Caco-2 (cell line): ENCODE measurements at regions not wholly inside any gene's neighbourhood (a gene's known extent, or its start where the extent isn't known, plus 50 kb on each side); places are given as distances from the start of the nearest gene placed in this dataset.

ENCODE experiments used
- BruUV-seq: library from RNA; stranded (reverse); fragments of 400-500 nt; replicated peaks from 2 replicates; lab custom pipeline; 2021; lab: Mats Ljungman, UMichigan
- CTCF ChIA-PET: fragments of 300-600 bp; sonication (Branson Sonifier 250); formaldehyde crosslinking; loops from one replicate; lab custom pipeline; 2022; ENCODE audit warnings: antibody characterized with exemption; lab: Charles Lee
- POLR2A ChIA-PET: fragments of 300-600 bp; sonication (Branson Sonifier 250); formaldehyde crosslinking; loops from one replicate; lab custom pipeline; 2022; ENCODE audit warnings: antibody characterized with exemption; lab: Charles Lee
- DNase-seq, 2 experiments: peaks; one replicate each; pipeline versions ENCODE4 v3.0.0 to v3.0.0-alpha.2; 2020 to 2022
- H3K27me3 ChIP-seq: replicated peaks from 2 replicates; pipeline ENCODE4 v1.6.0; 2011; ENCODE audit warnings: low read length; ENCODE audit not compliant: control insufficient read depth, insufficient read depth
- H3K36me3 ChIP-seq: 2 replicates; pipeline ENCODE4 v1.5.1; 2011; ENCODE audit warnings: low read length; ENCODE audit not compliant: control insufficient read depth, insufficient read depth
- H3K4me1 ChIP-seq: fragments of 250-450 bp; sonication (Bioruptor Pico); 2 replicates; pipeline ENCODE4 v1.5.1; 2020; ENCODE audit warnings: mild to moderate bottlenecking
- H3K4me3 ChIP-seq: 2 replicates; pipeline ENCODE4 v1.5.1; 2011; ENCODE audit warnings: low read depth, mild to moderate bottlenecking, control low read depth, low read length
- H3K9me3 ChIP-seq: fragments of 250-450 bp; sonication (Bioruptor Pico); 2 replicates; pipeline ENCODE4 v1.5.1; 2020; ENCODE audit warnings: mild to moderate bottlenecking, moderate library complexity
- H3K27ac Mint-ChIP-seq: one replicate; pipeline ENCODE4 v1.8.0; 2022; ENCODE audit warnings: mixed read lengths; ENCODE audit not compliant: unreplicated experiment
- H3K27me3 Mint-ChIP-seq: one replicate; pipeline ENCODE4 v1.8.0; 2022; ENCODE audit warnings: mixed read lengths; ENCODE audit not compliant: insufficient read depth, unreplicated experiment
- H3K36me3 Mint-ChIP-seq: one replicate; pipeline ENCODE4 v1.8.0; 2022; ENCODE audit warnings: mild to moderate bottlenecking, mixed read lengths; ENCODE audit not compliant: insufficient read depth, unreplicated experiment
- H3K4me1 Mint-ChIP-seq: one replicate; pipeline ENCODE4 v1.8.0; 2022; ENCODE audit warnings: low read depth, mixed read lengths; ENCODE audit not compliant: unreplicated experiment
- H3K4me3 Mint-ChIP-seq: one replicate; pipeline ENCODE4 v1.8.0; 2022; ENCODE audit warnings: mild to moderate bottlenecking, moderate library complexity, mixed read lengths; ENCODE audit not compliant: unreplicated experiment
- H3K9me3 Mint-ChIP-seq: one replicate; pipeline ENCODE4 v1.8.0; 2022; ENCODE audit warnings: mixed read lengths; ENCODE audit not compliant: unreplicated experiment
- CTCF ChIP-seq, 2 experiments: fragments of 200-600 bp in 1 of 2; IDR thresholded peaks; 1 replicate in 1 of 2; 2 replicates in 1 of 2; pipeline versions ENCODE4 v1.5.1 to v1.8.0; 2011 to 2022; ENCODE audit warnings: antibody characterized with exemption in 1 of 2, control low read depth in 1 of 2, inconsistent platforms in 1 of 2, low read depth in 1 of 2, low read length in 1 of 2, mild to moderate bottlenecking in 1 of 2, moderate library complexity in 1 of 2; ENCODE audit not compliant: insufficient read depth in 1 of 2, severe bottlenecking in 1 of 2, unreplicated experiment in 1 of 2
- intact Hi-C: fragments of 100-400 bp; cut with micrococcal nuclease; formaldehyde crosslinking; loops from one replicate; pipeline ENCODE4 v1.10.0; 2022; ENCODE audit not compliant: unreplicated experiment

GRCh38 chr2:217037353-217037752 is 177.5 kb upstream of the TNP1 start:
- Mint-ChIP-seq H3K9me3 (peaks cover 9% of the 10 kb centered on the region), H3K36me3 (no peaks in the 10 kb centered on the region), H3K27ac (no peak overlapping the region), H3K4me1 (no peaks in the 10 kb centered on the region), H3K4me3 (no peak overlapping the region), H3K27me3 (peaks cover 11% of the 10 kb centered on the region)
- CTCF ChIA-PET: no interaction called here
- no peaks in the 10 kb centered on the region for H3K4me1 ChIP-seq
- no TSS peak for BruUV-seq
- no peak for DNase-seq
- H3K9me3 ChIP-seq: no peaks in the 10 kb centered on the region
- intact Hi-C loops: no loop called here
- no peak overlapping the region for H3K4me3 ChIP-seq
- peaks cover 2% of the 10 kb centered on the region; the same call in 1 of the 2 replicates for H3K27me3 ChIP-seq
- TF ChIP-seq CTCF (IDR thresholded peaks at IDR 0.05; ENCODE audit: insufficient read depth in 1 of 2, low read depth in 1 of 2, low read length in 1 of 2, severe bottlenecking in 1 of 2, unreplicated experiment in 1 of 2): no peak
- POLR2A ChIA-PET: no interaction called here
- H3K36me3 ChIP-seq: no peaks in the 10 kb centered on the region

GRCh38 chr2:217035967-217036366 is 176.1 kb upstream of the TNP1 start:
- TF ChIP-seq CTCF (IDR thresholded peaks at IDR 0.05; ENCODE audit: insufficient read depth in 1 of 2, low read depth in 1 of 2, low read length in 1 of 2, severe bottlenecking in 1 of 2, unreplicated experiment in 1 of 2): no peak
- H3K4me3 Mint-ChIP-seq: no peak overlapping the region
- H3K4me1 Mint-ChIP-seq: no peaks in the 10 kb centered on the region
- Histone ChIP-seq H3K36me3 (no peaks in the 10 kb centered on the region), H3K4me3 (no peak overlapping the region), H3K4me1 (no peaks in the 10 kb centered on the region), H3K9me3 (no peaks in the 10 kb centered on the region), H3K27me3 (peaks cover 2% of the 10 kb centered on the region)
- no peak overlapping the region for H3K27ac Mint-ChIP-seq
- peaks cover 16% of the 10 kb centered on the region for H3K27me3 Mint-ChIP-seq
- H3K36me3 Mint-ChIP-seq: no peaks in the 10 kb centered on the region
- ChIA-PET POLR2A (no interaction called here), CTCF (no interaction called here)
- no peak for DNase-seq
- no peaks in the 10 kb centered on the region for H3K9me3 Mint-ChIP-seq
- no TSS peak for BruUV-seq
- intact Hi-C loops: no loop called here

GRCh38 chr2:217033186-217033585 is 173.3 kb upstream of the TNP1 start:
- Histone ChIP-seq H3K4me3 (no peak overlapping the region), H3K9me3 (no peaks in the 10 kb centered on the region), H3K27me3 (peaks cover 2% of the 10 kb centered on the region), H3K4me1 (no peaks in the 10 kb centered on the region), H3K36me3 (no peaks in the 10 kb centered on the region)
- no peak overlapping the region for H3K4me3 Mint-ChIP-seq
- ChIA-PET CTCF (no interaction called here), POLR2A (no interaction called here)
- H3K27me3 Mint-ChIP-seq: peaks cover 34% of the 10 kb centered on the region
- no TSS peak for BruUV-seq
- no peak for DNase-seq
- no peaks in the 10 kb centered on the region for H3K36me3 Mint-ChIP-seq
- TF ChIP-seq CTCF (IDR thresholded peaks at IDR 0.05; ENCODE audit: insufficient read depth in 1 of 2, low read depth in 1 of 2, low read length in 1 of 2, severe bottlenecking in 1 of 2, unreplicated experiment in 1 of 2): no peak
- H3K4me1 Mint-ChIP-seq: no peaks in the 10 kb centered on the region
- no peaks in the 10 kb centered on the region for H3K9me3 Mint-ChIP-seq
- no peak overlapping the region for H3K27ac Mint-ChIP-seq
- intact Hi-C loops: no loop called here
